Stimulated activated CD4-positive, alpha-beta T cell treated with anti-CD3 and anti-CD28 coated beads, Interleukin-2, amount 100 ng/mL, for 24 hours (primary cell): ENCODE measurements at regions not wholly inside any gene's neighbourhood (a gene's known extent, or its start where the extent isn't known, plus 50 kb on each side); places are given as distances from the start of the nearest gene placed in this dataset.
"Not testable (repeated sequence)": the region's sequence is repeated elsewhere in the genome, so short reads cannot be mapped to it uniquely, and the experiment has no call there.

ENCODE experiments used
- DNase-seq, 2 donors: peaks; one replicate each; pipeline ENCODE4 v3.0.0-alpha.2; 2020

DNA sequence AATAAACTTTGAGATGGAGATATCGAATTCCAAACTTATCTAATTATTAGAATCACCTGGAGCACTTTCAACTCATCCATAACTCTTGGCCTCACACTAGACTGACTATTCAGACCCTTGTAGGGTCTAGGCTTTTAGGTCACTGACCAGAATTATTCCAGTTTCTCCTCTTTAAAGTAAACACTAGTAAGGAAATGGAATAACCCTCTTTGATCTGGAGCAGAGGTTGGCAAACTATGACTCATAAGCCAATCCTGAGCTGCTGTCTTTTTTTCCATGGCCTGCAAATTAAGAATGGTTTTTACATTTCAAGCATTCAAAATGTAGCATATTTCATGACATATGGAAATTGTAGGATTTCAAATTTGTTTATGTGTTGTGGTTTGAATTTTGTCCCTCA is 1601.9 kb downstream of the REEP3 start:
- DNase-seq = no peak

DNA sequence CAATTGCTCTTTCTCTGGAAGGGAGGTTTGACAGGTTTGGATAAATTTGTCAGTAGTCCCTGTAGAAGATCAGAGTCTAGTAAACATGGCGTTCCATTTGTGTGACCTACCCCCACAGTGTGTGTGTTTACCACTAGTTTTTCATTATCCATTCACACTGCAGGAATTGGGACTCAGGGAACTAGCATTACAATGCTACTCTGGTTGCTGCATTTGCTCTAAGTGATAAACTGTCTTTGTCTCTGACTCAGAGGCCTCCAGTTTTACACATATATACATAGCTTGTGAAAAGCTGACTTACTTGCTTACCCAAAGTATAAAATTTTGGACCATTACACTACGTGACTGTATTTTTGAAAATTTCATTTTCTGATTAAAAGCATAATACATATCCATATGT is 1604.0 kb downstream of the REEP3 start:
- no peak for DNase-seq

GRCh38 chr10:65126288-65126687 is 1605.1 kb downstream of the REEP3 start:
- DNase-seq = no peak

DNA sequence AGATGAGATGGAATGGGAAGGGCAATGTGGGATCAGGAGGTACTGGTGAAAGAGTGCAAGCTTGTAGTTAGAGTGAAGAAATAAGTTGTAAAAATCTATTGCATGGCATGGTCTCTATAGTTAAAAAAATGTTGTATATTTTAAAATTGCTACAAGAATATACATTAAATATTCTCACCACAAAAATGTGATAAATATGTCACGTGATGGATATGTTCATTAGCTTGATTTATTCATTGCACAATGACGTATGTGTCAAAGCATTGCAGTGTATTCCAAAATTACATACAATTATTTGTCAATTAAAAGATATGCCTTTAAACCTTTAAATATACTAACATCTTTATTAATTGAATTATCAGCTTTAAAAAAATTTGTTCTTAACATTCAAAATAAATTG is 1607.1 kb downstream of the REEP3 start:
- DNase-seq = no peak

DNA sequence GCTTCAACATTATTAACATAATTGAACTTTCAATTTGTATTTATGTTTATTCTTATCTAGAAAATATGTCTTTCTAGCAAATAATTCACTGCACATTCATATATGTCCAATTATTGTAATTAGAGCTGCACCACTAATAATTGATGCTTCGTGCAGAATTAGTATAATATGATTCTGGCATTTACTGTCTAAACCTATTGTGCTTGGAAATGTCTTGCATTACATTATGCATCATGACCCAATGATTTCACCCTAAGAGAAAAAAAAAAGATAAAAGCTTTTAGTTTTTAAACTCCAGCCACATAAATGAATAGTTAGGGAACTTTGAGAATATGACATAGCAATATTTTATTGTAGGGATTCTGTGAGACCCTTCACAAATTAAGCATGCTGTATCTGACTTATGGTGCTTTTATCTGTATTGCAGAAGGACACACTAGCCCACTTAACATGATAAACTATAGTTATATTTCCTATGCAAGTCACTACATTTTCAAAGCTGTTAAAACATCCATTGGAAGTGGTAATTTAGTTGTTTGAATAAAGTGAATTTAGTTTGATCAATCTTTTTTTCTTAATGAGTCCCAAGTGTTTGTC is 1609.1 kb downstream of the REEP3 start:
- no peak for DNase-seq

- DNase-seq = no peak
Measured at GRCh38 chr10:65133652-65134051, 1612.5 kb downstream of the REEP3 start.

DNA sequence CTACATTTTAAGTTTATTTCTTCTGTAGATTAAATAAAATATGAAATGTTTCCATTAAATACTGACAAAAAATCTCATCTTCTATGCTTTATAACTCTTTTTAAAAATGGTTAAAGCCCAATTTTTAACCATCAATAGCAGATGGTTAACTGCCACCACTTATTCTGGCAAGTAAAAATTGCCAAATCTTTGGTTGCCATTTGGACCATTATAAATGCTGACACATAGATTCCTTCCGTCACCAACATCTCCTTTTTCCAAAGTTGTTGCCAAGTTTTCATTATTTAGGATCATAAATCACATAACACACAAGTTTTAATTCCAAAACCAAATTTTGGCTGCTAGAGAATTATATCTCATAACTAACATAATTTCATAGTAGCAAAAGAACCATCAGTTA is 1614.3 kb downstream of the REEP3 start:
- DNase-seq = no peak

DNA sequence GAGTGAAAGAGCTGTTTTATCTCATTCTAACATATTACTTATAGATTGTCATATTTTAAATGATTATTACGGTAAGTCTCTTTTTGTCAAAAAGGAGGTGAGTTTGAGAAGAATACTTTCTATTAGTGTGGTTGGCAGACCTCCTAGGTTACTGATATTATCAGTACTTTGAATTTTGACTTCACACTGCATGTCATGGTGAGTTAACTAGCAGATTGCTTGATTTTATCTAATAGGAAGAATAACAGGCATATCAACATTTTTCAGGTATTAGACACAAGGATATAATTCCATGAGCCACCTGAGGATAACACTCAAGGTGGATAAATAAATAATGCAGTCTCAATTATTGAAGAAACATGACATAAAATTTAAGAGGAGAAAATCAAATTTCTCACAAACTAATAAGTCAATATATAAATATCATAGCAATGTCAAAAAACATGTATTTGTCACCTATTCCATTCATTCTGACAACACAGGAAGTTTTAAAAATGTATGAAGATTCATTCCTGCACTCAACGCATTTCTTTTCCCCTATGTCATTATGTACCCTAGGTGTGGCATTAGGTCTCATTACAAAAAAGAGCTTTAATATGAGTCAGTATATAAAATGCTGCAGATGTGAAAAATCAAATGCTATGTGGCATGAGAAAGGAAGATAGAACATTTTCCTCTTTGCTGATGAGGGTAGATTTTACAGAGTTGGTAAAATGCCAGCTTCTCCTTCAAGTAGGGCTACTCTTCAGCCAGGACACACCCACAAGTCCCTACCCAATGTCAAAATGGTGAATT is 1621.6 kb downstream of the REEP3 start:
- no peak for DNase-seq

DNA sequence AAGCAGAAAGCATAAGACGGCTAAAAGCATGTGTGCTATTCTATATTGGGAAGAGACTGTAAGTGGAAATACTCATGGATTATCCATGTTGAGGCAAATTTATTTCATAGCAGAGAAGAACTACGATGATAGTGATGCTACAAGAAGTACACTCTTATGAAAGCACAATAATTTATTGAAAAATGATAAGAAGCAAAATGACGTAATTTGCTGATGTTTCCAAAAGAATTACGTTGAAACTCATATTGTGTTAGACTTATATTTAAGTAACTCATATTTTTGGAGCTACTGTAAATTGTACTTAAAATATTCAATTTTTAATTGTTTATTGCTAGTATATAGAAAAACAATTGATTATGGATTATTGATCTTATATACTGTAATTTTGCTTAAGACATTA is 1622.5 kb downstream of the REEP3 start:
- DNase-seq = no peak

GRCh38 chr10:65149878-65150277 is 1628.7 kb downstream of the REEP3 start:
- no peak for DNase-seq

DNA sequence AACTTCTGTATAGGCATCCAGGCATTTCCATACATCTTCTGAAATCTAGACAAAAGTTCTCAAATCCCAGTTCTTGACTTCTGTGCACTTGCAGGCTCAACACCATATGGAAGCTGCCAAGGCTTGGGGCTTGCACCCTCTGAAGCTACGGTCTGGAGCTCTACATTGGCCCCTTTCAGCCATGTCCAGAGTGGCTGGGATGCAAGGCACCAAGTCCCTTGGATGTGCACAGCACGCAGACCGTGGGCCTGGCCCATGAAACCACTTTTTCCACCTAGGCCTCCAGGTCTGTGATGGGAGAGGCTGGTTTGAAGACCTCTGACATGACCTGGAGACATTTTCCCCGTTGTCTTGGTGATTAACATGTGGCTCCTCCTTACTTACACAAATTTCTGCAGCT is 1645.1 kb downstream of the REEP3 start:
- no peak for DNase-seq

DNA sequence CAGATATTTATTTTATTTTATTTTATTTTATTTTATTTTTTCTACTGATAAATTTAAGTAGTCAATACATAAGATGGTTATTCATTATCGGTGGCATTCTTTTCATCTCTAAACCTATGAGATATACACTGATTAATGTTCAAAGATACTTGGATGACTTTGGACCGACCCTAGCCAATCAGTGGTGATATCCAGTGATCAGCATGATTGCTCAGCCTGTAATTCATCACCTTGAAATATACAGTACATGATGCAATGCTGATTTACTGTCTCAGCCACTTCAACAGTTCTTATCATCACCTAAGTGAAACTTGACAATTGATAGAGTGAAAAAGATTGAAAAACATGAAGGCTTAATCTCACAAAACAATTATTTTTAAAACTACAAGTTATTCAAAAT is 1651.0 kb downstream of the REEP3 start:
- no peak for DNase-seq

GRCh38 chr10:65176994-65177393 is 1655.8 kb downstream of the REEP3 start:
- no peak for DNase-seq

DNA sequence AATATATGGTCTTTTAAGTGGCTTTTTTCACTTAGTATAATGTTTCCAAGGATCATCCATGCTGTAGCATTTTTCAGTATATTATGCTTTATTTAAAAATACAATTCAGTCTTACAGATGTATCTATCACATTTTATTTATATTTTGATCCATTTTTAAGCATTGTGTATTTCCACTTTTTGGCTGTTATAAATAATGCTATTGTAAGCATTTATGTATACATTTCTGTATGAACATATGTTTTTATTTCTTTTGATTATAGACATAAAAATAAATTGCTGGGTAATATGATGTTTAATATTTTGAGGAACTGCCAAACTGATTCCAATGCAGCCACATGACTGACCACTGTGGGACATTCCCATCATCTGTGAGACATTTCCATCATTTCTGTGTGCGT is 1662.0 kb downstream of the REEP3 start:
- no peak for DNase-seq

- DNase-seq = not testable (repeated sequence)
Measured at GRCh38 chr10:65186668-65187067, 1665.5 kb downstream of the REEP3 start.

DNA sequence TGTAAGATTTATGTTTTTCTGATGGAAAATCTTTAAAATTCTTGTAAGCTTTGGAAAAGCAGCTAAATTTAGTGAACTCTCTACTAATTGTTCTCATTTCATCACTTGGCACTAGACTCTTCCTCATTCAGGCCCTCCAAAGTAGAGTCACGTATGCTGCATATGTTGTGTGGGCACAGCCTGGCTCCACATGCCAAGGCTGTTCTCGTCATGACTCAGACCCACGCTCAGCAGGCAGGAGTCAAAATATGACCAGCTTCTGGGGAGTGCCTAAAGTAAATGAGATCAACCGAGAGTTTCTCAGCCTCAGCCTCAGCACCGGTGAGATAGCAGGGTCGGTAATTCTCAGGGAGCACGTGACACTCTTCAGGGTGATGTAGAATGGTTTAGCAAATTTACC is 1672.9 kb downstream of the REEP3 start:
- DNase-seq = no peak

- DNase-seq = no peak
Measured at GRCh38 chr10:65194555-65194954, 1673.4 kb downstream of the REEP3 start.

- no peak for DNase-seq
Measured at GRCh38 chr10:65196111-65196510, 1674.9 kb downstream of the REEP3 start.

DNA sequence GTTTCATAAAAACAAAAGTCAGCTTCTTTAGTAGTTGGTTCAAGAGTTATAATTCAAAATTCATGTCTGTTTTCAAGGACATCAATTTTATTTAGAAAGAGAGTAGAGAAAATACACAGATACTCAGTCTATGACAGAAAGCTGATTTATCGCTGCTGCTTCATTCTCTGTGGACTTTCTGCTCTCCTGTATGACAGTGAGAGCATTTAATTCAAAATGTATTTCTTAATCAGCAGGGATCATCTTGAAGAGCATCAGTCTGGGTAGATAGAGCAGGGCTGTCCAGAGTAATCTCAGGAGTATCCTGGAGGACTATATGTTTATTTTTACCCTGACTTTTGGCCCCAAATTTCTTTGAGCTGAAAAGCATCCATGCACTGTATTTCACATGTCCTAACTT is 1676.7 kb downstream of the REEP3 start:
- no peak for DNase-seq

DNA sequence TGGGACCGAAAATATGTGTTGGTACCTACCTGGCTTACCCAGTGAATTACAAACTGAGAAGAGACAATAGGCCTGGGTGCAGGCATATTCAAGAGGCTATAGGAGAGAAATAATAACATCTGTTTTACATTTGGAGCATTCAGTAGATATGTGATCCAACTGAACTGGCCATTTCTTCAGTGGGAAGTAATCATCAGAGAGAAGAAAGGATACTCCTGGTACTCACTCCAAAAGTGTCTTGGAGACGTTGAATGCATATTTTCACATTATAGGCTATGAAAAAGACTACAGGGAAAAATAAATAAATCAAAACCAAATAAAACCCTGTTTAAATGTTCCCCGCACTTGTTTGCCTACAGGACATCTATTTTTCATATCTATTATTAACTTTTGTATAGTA is 1680.3 kb downstream of the REEP3 start:
- no peak for DNase-seq

DNA sequence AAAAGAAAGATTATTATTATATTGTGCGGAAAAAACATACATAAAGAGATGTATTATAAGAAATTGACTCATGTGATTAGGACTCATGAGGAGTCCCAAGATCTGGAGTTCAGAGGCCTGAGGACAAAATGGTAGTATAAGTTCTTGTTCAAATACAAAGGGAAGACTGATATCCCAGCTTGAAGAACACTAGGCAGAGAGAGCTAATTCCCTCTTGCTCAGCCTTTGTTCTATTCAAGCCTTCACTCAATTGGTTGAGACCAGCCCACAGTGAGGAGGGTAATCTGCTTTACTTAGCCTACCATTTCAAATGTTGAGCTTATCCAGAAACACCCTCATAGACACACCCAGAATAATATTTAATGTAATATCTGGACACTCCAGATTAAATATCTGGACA is 1683.8 kb downstream of the REEP3 start:
- no peak for DNase-seq

- no peak for DNase-seq
Measured at GRCh38 chr10:65213170-65213569, 1692.0 kb downstream of the REEP3 start.

DNA sequence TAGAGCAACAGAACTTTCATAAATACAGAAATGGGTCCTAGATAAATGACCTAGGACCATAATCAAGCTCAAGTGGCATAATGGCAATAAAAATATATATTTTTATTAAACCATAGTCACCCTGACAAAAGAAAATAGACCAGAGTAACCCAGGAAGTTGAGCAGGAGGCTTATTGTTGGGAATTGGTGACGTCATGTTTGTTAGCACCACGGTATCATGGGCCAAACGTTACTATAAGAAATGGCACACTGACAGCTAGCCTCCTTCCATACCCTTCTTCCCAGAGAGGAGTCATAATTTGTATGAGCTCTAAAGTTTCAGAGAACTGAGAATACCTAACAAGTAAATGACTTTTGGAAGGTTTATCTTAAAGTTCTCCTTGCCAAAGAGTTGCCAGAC is 1698.2 kb downstream of the REEP3 start:
- no peak for DNase-seq

DNA sequence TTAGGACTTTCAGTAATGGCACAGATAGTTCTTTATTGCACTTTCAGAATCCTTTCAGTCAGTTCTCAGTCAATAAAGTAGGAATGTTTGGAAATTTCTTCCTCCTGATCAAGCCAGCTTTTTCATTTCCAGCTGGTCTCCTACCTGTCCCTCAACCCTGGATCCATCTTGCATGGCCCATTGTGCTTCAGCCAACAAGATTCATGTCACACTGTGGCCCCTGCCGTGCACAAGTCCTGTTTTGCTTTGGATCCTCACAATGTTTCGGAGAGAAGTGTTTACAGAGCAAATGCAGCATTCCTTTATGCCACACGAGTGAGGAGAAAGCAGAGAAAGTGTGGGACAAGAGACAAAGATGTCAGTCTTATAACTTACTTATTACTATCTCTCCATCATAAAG is 1694.7 kb upstream of the LRRTM3 start:
- no peak for DNase-seq

DNA sequence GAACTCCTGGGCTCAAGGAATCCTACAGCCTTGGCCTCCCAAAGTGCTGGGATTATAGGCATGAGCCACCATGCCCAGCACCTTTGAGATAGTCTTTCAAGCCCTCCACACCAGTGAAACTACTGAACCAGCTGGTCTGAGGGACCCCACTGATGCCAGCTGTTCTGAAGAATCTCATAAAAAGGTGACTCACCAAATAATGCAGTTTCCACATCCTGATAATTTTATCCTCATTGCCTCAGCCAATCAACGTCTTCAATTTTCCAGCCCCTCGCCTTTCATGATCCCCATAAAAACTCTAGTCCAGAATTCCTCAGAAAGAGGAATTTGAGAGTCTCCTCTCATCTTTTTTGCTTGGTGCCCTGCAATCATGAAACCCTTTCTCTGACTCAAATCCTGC is 1691.6 kb upstream of the LRRTM3 start:
- no peak for DNase-seq
